ENCODE measurements at regions not wholly inside any gene's neighbourhood (a gene's known extent, or its start where the extent isn't known, plus 50 kb on each side); places are given as distances from the start of the nearest gene placed in this dataset.

DNA sequence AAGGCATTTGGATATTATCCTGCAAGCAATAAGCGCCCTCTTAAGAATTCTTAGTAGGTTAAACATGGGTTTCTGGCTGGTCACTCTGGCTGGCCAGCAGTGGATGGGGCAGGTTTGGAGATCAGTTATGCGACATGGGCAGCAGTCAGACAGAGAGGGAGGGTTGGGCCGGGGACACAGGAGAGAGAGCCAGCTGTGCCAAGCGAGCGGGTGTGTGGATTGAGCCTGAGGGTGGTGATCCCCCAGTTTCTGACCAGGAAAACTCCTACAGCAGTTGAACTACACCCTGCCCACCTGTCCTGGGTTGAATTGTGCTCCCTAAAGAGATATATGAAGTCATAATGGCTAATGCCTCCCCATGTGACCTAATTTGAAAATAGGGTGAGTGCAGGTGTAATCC is 671.2 kb downstream of the TBC1D22A start:
- Histone ChIP-seq H3K9me3 (peaks cover 0 to 25% (median 23%) of the 10 kb centered on the region in 4 donors), H3K27ac (no peak overlapping the region), H3K4me1 (no peaks in the 10 kb centered on the region), H3K27me3 (peaks cover 0 to 4% (median 0%) of the 10 kb centered on the region in 3 donors), H3K36me3 (no peaks in the 10 kb centered on the region), H3K4me3 (no peak overlapping the region)
- intact Hi-C loops (cut with DNase I; ENCODE audit: low total_unique reads): no loop called here
- TF ChIP-seq, protein P1, sequence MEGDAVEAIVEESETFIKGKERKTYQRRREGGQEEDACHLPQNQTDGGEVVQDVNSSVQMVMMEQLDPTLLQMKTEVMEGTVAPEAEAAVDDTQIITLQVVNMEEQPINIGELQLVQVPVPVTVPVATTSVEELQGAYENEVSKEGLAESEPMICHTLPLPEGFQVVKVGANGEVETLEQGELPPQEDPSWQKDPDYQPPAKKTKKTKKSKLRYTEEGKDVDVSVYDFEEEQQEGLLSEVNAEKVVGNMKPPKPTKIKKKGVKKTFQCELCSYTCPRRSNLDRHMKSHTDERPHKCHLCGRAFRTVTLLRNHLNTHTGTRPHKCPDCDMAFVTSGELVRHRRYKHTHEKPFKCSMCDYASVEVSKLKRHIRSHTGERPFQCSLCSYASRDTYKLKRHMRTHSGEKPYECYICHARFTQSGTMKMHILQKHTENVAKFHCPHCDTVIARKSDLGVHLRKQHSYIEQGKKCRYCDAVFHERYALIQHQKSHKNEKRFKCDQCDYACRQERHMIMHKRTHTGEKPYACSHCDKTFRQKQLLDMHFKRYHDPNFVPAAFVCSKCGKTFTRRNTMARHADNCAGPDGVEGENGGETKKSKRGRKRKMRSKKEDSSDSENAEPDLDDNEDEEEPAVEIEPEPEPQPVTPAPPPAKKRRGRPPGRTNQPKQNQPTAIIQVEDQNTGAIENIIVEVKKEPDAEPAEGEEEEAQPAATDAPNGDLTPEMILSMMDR (IDR thresholded peaks at IDR 0.05): no peak
- TF ChIP-seq EP300 (IDR thresholded peaks at IDR 0.05) (no peak), POLR2AphosphoS5 (IDR thresholded peaks at IDR 0.05) (no peak), POLR2A (IDR thresholded peaks at IDR 0.05) (no peak)
- WGBS, 5 donors: 85 to 91% (median 89%) methylated on average over 5 of the region's 5 CpGs
- DNase-seq: no peak

DNA sequence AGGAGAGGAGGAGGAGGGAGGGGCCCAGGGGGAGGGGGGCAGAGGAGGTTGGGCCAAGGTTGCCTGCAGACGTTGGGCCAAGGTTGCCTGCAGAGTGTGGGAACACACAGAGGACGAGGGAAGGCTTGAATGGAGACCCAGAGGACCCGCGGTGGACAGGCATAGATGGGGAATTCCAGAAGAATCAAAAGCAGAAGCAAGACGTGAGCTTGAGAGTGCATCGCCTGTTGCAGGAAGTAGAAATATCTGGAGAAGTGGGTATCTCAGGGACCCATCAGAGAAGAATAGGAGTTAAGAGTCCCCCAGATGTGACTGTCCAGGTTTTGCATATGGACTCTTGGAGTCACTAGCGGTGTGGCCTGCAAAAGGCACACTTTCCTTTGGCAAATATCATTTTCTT is 670.2 kb downstream of the TBC1D22A start:
- no peak overlapping the region for H3K4me3 ChIP-seq

DNA sequence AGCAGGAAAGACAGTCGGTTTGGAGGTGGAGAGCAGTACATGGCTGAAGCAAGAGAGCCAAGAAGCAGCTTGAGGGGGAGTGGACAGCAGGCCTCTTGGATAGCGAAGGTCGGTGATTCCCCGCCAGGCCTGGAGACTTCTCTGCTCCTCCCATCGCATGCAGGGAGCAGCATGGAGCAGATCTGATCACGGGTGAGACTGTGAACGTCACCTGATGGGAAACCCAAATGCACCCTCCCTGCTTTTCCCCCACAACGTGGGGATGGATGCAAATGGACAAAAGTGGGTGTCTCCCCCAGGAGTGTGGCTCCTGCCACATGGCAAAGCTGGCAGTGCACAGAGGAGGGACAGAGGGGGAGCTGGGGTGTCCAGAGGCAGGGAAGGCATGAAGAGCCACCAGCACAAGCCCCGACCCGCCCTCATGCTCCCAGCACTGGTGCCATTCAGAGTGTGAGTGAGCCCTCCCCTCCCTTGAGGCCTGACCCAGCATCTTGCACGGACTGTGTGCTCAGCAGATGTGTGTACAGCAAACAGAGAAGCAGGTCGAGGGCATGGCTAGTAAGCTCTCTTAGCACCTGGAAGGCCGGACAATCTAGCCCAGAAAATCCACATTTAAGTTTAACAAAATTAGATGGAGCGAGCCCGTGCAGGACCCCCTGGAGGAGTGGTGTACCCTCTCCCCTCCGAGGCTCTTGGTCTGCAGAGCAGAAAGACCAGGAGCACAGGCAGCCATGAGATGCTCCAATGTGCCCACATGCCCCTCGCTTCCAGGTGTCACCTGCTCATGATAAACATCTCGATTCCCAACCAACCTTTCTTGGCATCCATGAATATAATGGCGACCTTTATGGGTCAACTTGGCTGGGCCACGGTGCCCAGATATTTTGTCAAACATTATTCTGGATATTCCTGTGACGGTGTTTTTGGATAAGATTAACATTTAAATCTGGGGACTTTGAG is 661.7 kb downstream of the TBC1D22A start:
- Histone ChIP-seq H3K36me3 (no peaks in the 10 kb centered on the region), H3K27me3 (peaks cover 0 to 38% (median 0%) of the 10 kb centered on the region in 3 donors), H3K9me3 (no peaks in the 10 kb centered on the region), H3K4me3 (no peak overlapping the region), H3K4me1 (no peaks in the 10 kb centered on the region), H3K27ac (no peak overlapping the region)
- intact Hi-C loops (cut with DNase I; ENCODE audit: low total_unique reads): no loop called here
- DNase-seq: no peak
- 72 to 80% (median 76%) methylated on average over 18 to 21 of the region's 21 CpGs for WGBS, 5 donors
- TF ChIP-seq, protein P1 (IDR thresholded peaks at IDR 0.05): no peak

More for the DNA sequence above, 670.2 kb downstream of the TBC1D22A start:
- no peak for DNase-seq
- TF ChIP-seq, protein P1 (IDR thresholded peaks at IDR 0.05): no peak
- TF ChIP-seq EP300 (IDR thresholded peaks at IDR 0.05) (no peak), POLR2A (IDR thresholded peaks at IDR 0.05) (no peak), POLR2AphosphoS5 (IDR thresholded peaks at IDR 0.05) (no peak)
- H3K27me3 ChIP-seq: peaks cover 0 to 2% (median 0%) of the 10 kb centered on the region in 3 donors
- 68 to 75% (median 70%) methylated on average over 7 of the region's 7 CpGs for WGBS, 5 donors
- no peaks in the 10 kb centered on the region for H3K4me1 ChIP-seq
- no peak overlapping the region for H3K27ac ChIP-seq
- H3K36me3 ChIP-seq: no peaks in the 10 kb centered on the region
- intact Hi-C loops (cut with DNase I; ENCODE audit: low total_unique reads): no loop called here
- H3K9me3 ChIP-seq: peaks cover 0 to 21% (median 18%) of the 10 kb centered on the region in 4 donors

DNA sequence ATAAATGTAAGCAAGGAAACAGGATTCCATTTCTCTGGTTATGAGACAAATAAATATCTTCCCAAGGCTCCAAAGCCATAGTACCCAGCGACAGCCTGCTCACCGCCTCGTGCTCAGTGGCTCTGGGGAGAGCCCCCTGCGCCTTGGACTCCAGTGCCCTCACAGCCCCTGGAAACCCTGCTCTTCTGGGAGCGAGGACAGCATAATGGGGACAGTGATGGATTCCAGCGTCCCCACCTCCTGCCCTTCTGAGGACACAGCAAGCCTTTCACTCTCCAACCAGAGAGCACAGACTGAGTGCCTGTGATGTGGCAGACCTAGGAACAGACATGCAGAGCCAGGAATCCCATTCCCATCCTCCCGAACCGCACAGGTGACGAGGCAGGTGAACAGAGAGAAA is 660.8 kb downstream of the TBC1D22A start:
- H3K27me3 ChIP-seq: peaks cover 0 to 38% (median 0%) of the 10 kb centered on the region in 3 donors
- H3K4me3 ChIP-seq: no peak overlapping the region
- H3K4me1 ChIP-seq: no peaks in the 10 kb centered on the region
- no peaks in the 10 kb centered on the region for H3K36me3 ChIP-seq
- H3K27ac ChIP-seq: no peak overlapping the region
- intact Hi-C loops (cut with DNase I; ENCODE audit: low total_unique reads): no loop called here
- WGBS, 5 donors: 61 to 84% (median 79%) methylated on average over 9 of the region's 9 CpGs
- TF ChIP-seq EP300 (IDR thresholded peaks at IDR 0.05) (no peak), POLR2A (IDR thresholded peaks at IDR 0.05) (no peak)
- H3K9me3 ChIP-seq: no peaks in the 10 kb centered on the region
- no peak for DNase-seq

DNA sequence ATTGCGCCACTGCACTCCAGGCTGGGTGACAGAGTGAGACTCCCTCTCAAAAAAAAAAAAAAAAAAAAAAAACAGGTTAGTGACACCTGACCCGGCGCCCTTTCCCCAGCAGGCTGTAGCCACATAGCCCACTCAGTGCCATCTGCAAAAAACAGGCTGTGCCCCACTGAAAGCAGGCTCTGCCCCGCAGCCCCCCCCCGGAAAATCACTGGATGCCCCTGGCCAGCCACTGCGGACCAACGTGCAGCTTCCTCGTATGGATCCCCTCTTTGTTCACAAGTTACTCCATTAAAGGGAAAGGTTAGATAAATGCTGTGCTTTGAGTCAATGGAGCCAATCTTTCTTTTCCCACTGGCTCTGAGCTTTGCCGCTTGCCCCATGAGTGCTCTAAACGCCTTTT is 660.3 kb downstream of the TBC1D22A start:
- Histone ChIP-seq H3K27ac (no peak overlapping the region), H3K4me3 (no peak overlapping the region), H3K36me3 (no peaks in the 10 kb centered on the region), H3K27me3 (peaks cover 0 to 38% (median 0%) of the 10 kb centered on the region in 3 donors), H3K4me1 (no peaks in the 10 kb centered on the region), H3K9me3 (peaks cover 0 to 3% (median 0%) of the 10 kb centered on the region in 4 donors)
- intact Hi-C loops (cut with DNase I; ENCODE audit: low total_unique reads): no loop called here
- TF ChIP-seq EP300 (IDR thresholded peaks at IDR 0.05) (no peak), POLR2A (IDR thresholded peaks at IDR 0.05) (no peak), POLR2AphosphoS5 (IDR thresholded peaks at IDR 0.05) (no peak)
- TF ChIP-seq, protein P1 (IDR thresholded peaks at IDR 0.05): no peak
- no peak for DNase-seq
- WGBS, 5 donors: 79 to 91% (median 82%) methylated on average over 10 of the region's 10 CpGs
